GM18502 (cell line): ENCODE measurements at regions not wholly inside any gene's neighbourhood (a gene's known extent, or its start where the extent isn't known, plus 50 kb on each side); places are given as distances from the start of the nearest gene placed in this dataset.

Experiments
- ATAC-seq: cut with Tn5 transposase; IDR thresholded peaks from one replicate; pipeline ENCODE4 v1.9.1; 2021; ENCODE audit warnings: mild to moderate bottlenecking; ENCODE audit not compliant: unreplicated experiment, poor library complexity

- ATAC-seq, result no peak
Observed at GRCh38 chr13:73733706-73734105, 400.5 kb downstream of the KLF12 start.

- ATAC-seq, result no peak
Observed at GRCh38 chr13:73732350-73732749, 401.9 kb downstream of the KLF12 start.

GRCh38 chr13:73731564-73731963, 402.6 kb downstream of the KLF12 start:
- no peak for ATAC-seq

GRCh38 chr13:73730014-73730413, 404.2 kb downstream of the KLF12 start:
- no peak for ATAC-seq

- no peak for ATAC-seq
Observed at GRCh38 chr13:73729046-73729445, 405.2 kb downstream of the KLF12 start.

- peak; percentile 98 for ATAC-seq
Observed at GRCh38 chr13:73722120-73722519, 412.1 kb downstream of the KLF12 start.

GRCh38 chr13:73721571-73721970, 412.6 kb downstream of the KLF12 start:
- peak; percentile 2 for ATAC-seq

GRCh38 chr13:73720216-73720840, 413.9 kb downstream of the KLF12 start:
- ATAC-seq, result no peak

- ATAC-seq, result no peak
Observed at GRCh38 chr13:73718246-73718645, 416.0 kb downstream of the KLF12 start.

GRCh38 chr13:73717632-73718031, 416.6 kb downstream of the KLF12 start:
- ATAC-seq, result no peak

GRCh38 chr13:73715911-73716510, 418.2 kb downstream of the KLF12 start:
- no peak for ATAC-seq

- ATAC-seq, result no peak
Observed at GRCh38 chr13:73715114-73715910, 418.9 kb downstream of the KLF12 start.

- ATAC-seq, result no peak
Observed at GRCh38 chr13:73714522-73714921, 419.7 kb downstream of the KLF12 start.

- peak; percentile 90 for ATAC-seq
Observed at GRCh38 chr13:73708393-73708985, 425.7 kb downstream of the KLF12 start.

GRCh38 chr13:73704587-73704986, 429.6 kb downstream of the KLF12 start:
- ATAC-seq, result no peak

- no peak for ATAC-seq
Observed at GRCh38 chr13:73703606-73704005, 430.6 kb downstream of the KLF12 start.

- peak; percentile 96 for ATAC-seq
Observed at GRCh38 chr13:73702419-73703071, 431.7 kb downstream of the KLF12 start.

- no peak for ATAC-seq
Observed at GRCh38 chr13:73701160-73701559, 433.0 kb downstream of the KLF12 start.

- no peak for ATAC-seq
Observed at GRCh38 chr13:73698859-73699258, 435.3 kb downstream of the KLF12 start.

GRCh38 chr13:73697166-73697565, 437.0 kb downstream of the KLF12 start:
- ATAC-seq, result peak; percentile 40

- ATAC-seq, result no peak
Observed at GRCh38 chr13:73696713-73697112, 437.5 kb downstream of the KLF12 start.
